Spleen (tissue), 11 donors: ENCODE measurements at regions not wholly inside any gene's neighbourhood (a gene's known extent, or its start where the extent isn't known, plus 50 kb on each side); places are given as distances from the start of the nearest gene placed in this dataset.

ENCODE experiments used
- DNase-seq: peaks from one replicate; pipeline ENCODE4 v3.0.0-alpha.2; 2020
- H3K27ac ChIP-seq, 8 donors: fragments of 200-600 bp; sonication (generic) in 7 of 8; 1 replicate in 4 of 8; 2 replicates in 4 of 8; pipeline versions ENCODE4 v1.5.0 to v1.8.0; 2016 to 2021; ENCODE audit warnings: inconsistent platforms in 4 of 8, mild to moderate bottlenecking in 4 of 8, moderate library complexity in 1 of 8
- H3K27me3 ChIP-seq, 7 donors: fragments of 200-600 bp; sonication (generic) in 6 of 7; replicated peaks in 1 of 7; 1 replicate in 4 of 7; 2 replicates in 3 of 7; pipeline versions ENCODE4 v1.5.0 to v1.8.0; 2016 to 2021; ENCODE audit warnings: inconsistent platforms in 3 of 7, mild to moderate bottlenecking in 1 of 7
- H3K36me3 ChIP-seq, 6 donors: fragments of 200-600 bp; sonication (generic) in 5 of 6; 1 replicate in 4 of 6; 2 replicates in 2 of 6; pipeline versions ENCODE4 v1.5.0 to v1.8.0; 2016 to 2021; ENCODE audit warnings: inconsistent platforms in 2 of 6
- H3K4me1 ChIP-seq, 6 donors: fragments of 200-600 bp; sonication (generic) in 5 of 6; 1 replicate in 3 of 6; 2 replicates in 3 of 6; pipeline versions ENCODE4 v1.5.0 to v1.8.0; 2016 to 2021; ENCODE audit warnings: inconsistent platforms in 3 of 6
- H3K4me3 ChIP-seq, 8 donors: fragments of 200-600 bp; sonication (generic) in 7 of 8; 1 replicate in 4 of 8; 2 replicates in 4 of 8; pipeline versions ENCODE4 v1.5.0 to v1.8.0; 2016 to 2021; ENCODE audit warnings: inconsistent platforms in 4 of 8, mild to moderate bottlenecking in 4 of 8, moderate library complexity in 2 of 8
- H3K9me3 ChIP-seq, 8 donors: fragments of 200-600 bp; sonication (generic) in 7 of 8; 1 replicate in 4 of 8; 2 replicates in 4 of 8; pipeline versions ENCODE4 v1.5.0 to v1.8.0; 2016 to 2021; ENCODE audit warnings: inconsistent platforms in 4 of 8
- CTCF ChIP-seq, 11 experiments: fragments of 200-600 bp in 7 of 11; fragments of 450-650 bp in 4 of 11; sonication (generic) in 4 of 11; IDR thresholded peaks in 8 of 11; conservative IDR thresholded peaks in 3 of 11; 1 replicate in 7 of 11; 2 replicates in 4 of 11; pipeline versions ENCODE4 v1.4.0 to v1.8.0; 2016 to 2021; ENCODE audit warnings: antibody characterized with exemption in 11 of 11, inconsistent platforms in 4 of 11, mild to moderate bottlenecking in 1 of 11
- POLR2A ChIP-seq, 3 donors: fragments of 450-650 bp; IDR thresholded peaks; one replicate each; pipeline ENCODE4 v1.5.1; 2017; ENCODE audit warnings: antibody characterized with exemption in 3 of 3, mild to moderate bottlenecking in 1 of 3
- POLR2AphosphoS5 ChIP-seq, 3 donors: sonication (generic); formaldehyde crosslinking; IDR thresholded peaks; one replicate each; pipeline ENCODE4 v1.5.1; 2017; ENCODE audit warnings: antibody characterized with exemption in 3 of 3
- WGBS, 5 donors: extraction: QIAGEN DNeasy Blood & Tissue Kit in 3 of 5; methylation state at CpG; one replicate each; pipeline versions ENCODE4 v1.1.5 to v1.1.7; 2013 to 2018; 5-methylcytosine and 5-hydroxymethylcytosine counted together
- intact Hi-C: fragments of 100-400 bp; cut with DNase I; formaldehyde crosslinking; loops from one replicate; pipeline ENCODE4 v1.15.0; 2023; ENCODE audit warnings: low total_unique reads
- donor health status: healthy with polysubstance abuse.
- donor health status: DM: no; HTN: no; CAD: no; lungs with moderate emphysema.
- donor health status: DM: no; HTN: no; CAD: no.
- donor health status: Bipolar disorder and iron deficiency.
- donor health status: healthy.
- donor health status: DM: no; HTN: no; CAD: no.
- donor health status: DM: yes; HTN: yes; CAD: no.

- 76 to 91% (median 84%) methylated on average over 3 of the region's 3 CpGs for WGBS, 5 donors
- Histone ChIP-seq H3K36me3 (no peaks in the 10 kb centered on the region), H3K4me3 (no peak overlapping the region), H3K27me3 (no peaks in the 10 kb centered on the region), H3K9me3 (peaks cover 0 to 4% (median 0%) of the 10 kb centered on the region in 8 donors), H3K4me1 (no peaks in the 10 kb centered on the region), H3K27ac (no peak overlapping the region)
- no peak for DNase-seq
- intact Hi-C loops = no loop called here
- TF ChIP-seq CTCF (IDR thresholded peaks at IDR 0.05 in 8 of 11, conservative IDR thresholded peaks at IDR 0.05 in 3 of 11) (no peak), POLR2AphosphoS5 (IDR thresholded peaks at IDR 0.05) (no peak), POLR2A (IDR thresholded peaks at IDR 0.05) (no peak)
Measured at GRCh38 chr12:81835783-81836182, 76.6 kb upstream of the PPFIA2 start.

GRCh38 chr12:81819991-81820633 is 61.0 kb upstream of the PPFIA2 start:
- peaks cover 0 to 11% (median 0%) of the 10 kb centered on the region in 8 donors for H3K9me3 ChIP-seq
- intact Hi-C loops = no loop called here
- H3K36me3 ChIP-seq = no peaks in the 10 kb centered on the region
- H3K27ac ChIP-seq = no peak overlapping the region
- H3K4me1 ChIP-seq = no peaks in the 10 kb centered on the region
- no peaks in the 10 kb centered on the region for H3K27me3 ChIP-seq
- no peak for TF ChIP-seq POLR2A (IDR thresholded peaks at IDR 0.05)
- TF ChIP-seq POLR2AphosphoS5 (IDR thresholded peaks at IDR 0.05) = no peak
- no peak for TF ChIP-seq CTCF (IDR thresholded peaks at IDR 0.05 in 8 of 11, conservative IDR thresholded peaks at IDR 0.05 in 3 of 11)
- no peak for DNase-seq
- H3K4me3 ChIP-seq = no peak overlapping the region

- DNase-seq = no peak
- TF ChIP-seq POLR2AphosphoS5 (IDR thresholded peaks at IDR 0.05) = no peak
- TF ChIP-seq CTCF (IDR thresholded peaks at IDR 0.05 in 8 of 11, conservative IDR thresholded peaks at IDR 0.05 in 3 of 11) = no peak
- no peak for TF ChIP-seq POLR2A (IDR thresholded peaks at IDR 0.05)
- H3K4me3 ChIP-seq = no peak overlapping the region
- peaks cover 0 to 8% (median 0%) of the 10 kb centered on the region in 7 donors for H3K27me3 ChIP-seq
- intact Hi-C loops = no loop called here
- no peaks in the 10 kb centered on the region for H3K36me3 ChIP-seq
- H3K27ac ChIP-seq = no peak overlapping the region
- peaks cover 0 to 22% (median 0%) of the 10 kb centered on the region in 8 donors for H3K9me3 ChIP-seq
- WGBS, 5 donors = 49 to 88% (median 76%) methylated on average over 2 of the region's 2 CpGs
- no peaks in the 10 kb centered on the region for H3K4me1 ChIP-seq
Measured at GRCh38 chr12:81815611-81816010, 56.5 kb upstream of the PPFIA2 start.

- Histone ChIP-seq H3K27ac (no peak overlapping the region), H3K4me3 (no peak overlapping the region), H3K27me3 (peaks cover 0 to 8% (median 0%) of the 10 kb centered on the region in 7 donors), H3K9me3 (peaks cover 0 to 16% (median 0%) of the 10 kb centered on the region in 8 donors), H3K36me3 (no peaks in the 10 kb centered on the region), H3K4me1 (peaks cover 0 to 6% (median 0%) of the 10 kb centered on the region in 6 donors)
- intact Hi-C loops = no loop called here
- TF ChIP-seq POLR2AphosphoS5 (IDR thresholded peaks at IDR 0.05) (no peak), POLR2A (IDR thresholded peaks at IDR 0.05) (no peak), CTCF (IDR thresholded peaks at IDR 0.05 in 8 of 11, conservative IDR thresholded peaks at IDR 0.05 in 3 of 11) (no peak)
- WGBS, 5 donors = 68 to 90% (median 86%) methylated on average over 5 of the region's 5 CpGs
- DNase-seq = no peak
Measured at GRCh38 chr12:81811778-81812125, 52.6 kb upstream of the PPFIA2 start.
